Thyroid gland (tissue), 4 donors: ENCODE measurements at regions not wholly inside any gene's neighbourhood (a gene's known extent, or its start where the extent isn't known, plus 50 kb on each side); places are given as distances from the start of the nearest gene placed in this dataset.
A peak's percentile ranks its signal among the peaks of the same experiment; 100 is the strongest.

Experiments
- DNase-seq, 2 donors: peaks; one replicate each; pipeline ENCODE4 v3.0.0-alpha.2; 2019
- H3K27ac ChIP-seq, 3 donors: fragments of 200-600 bp; sonication (generic); 1 replicate in 2 of 3; 2 replicates in 1 of 3; pipeline ENCODE4 v1.5.1; 2016 to 2019; ENCODE audit warnings: mild to moderate bottlenecking in 1 of 3, moderate library complexity in 1 of 3
- H3K27me3 ChIP-seq: fragments of 200-600 bp; sonication (generic); one replicate; pipeline ENCODE4 v1.5.1; 2019
- H3K36me3 ChIP-seq, 2 donors: fragments of 200-600 bp; sonication (generic); one replicate each; pipeline ENCODE4 v1.5.1; 2016 to 2019
- H3K4me1 ChIP-seq, 2 donors: fragments of 200-600 bp; sonication (generic); one replicate each; pipeline ENCODE4 v1.5.1; 2017 to 2019
- H3K4me3 ChIP-seq, 3 donors: fragments of 200-600 bp; sonication (generic); replicated peaks in 1 of 3; 1 replicate in 2 of 3; 2 replicates in 1 of 3; pipeline ENCODE4 v1.5.1; 2016; ENCODE audit warnings: mild to moderate bottlenecking in 1 of 3
- H3K9me3 ChIP-seq: fragments of 200-600 bp; sonication (generic); one replicate; pipeline ENCODE4 v1.5.1; 2017
- POLR2A ChIP-seq, 2 donors: fragments of 450-650 bp; IDR thresholded peaks; one replicate each; pipeline ENCODE4 v1.6.1; 2017; ENCODE audit warnings: antibody characterized with exemption in 2 of 2, mild to moderate bottlenecking in 2 of 2, moderate library complexity in 1 of 2
- WGBS, 2 donors: methylation state at CpG; one replicate each; pipeline ENCODE4 v1.1.5; 2017; 5-methylcytosine and 5-hydroxymethylcytosine counted together
- intact Hi-C: fragments of 100-400 bp; cut with DNase I; formaldehyde crosslinking; loops from one replicate; pipeline ENCODE4 v1.15.1; 2023
- TF ChIP-seq, protein P1 (sequence below), 6 experiments: fragments of 200-600 bp in 3 of 6; fragments of 450-650 bp in 3 of 6; sonication (generic) in 3 of 6; IDR thresholded peaks; one replicate each; pipeline ENCODE4 v1.5.1; 2016 to 2019; ENCODE audit warnings: antibody characterized with exemption in 6 of 6, mild to moderate bottlenecking in 2 of 6, inconsistent platforms in 1 of 6, moderate library complexity in 1 of 6

DNA sequence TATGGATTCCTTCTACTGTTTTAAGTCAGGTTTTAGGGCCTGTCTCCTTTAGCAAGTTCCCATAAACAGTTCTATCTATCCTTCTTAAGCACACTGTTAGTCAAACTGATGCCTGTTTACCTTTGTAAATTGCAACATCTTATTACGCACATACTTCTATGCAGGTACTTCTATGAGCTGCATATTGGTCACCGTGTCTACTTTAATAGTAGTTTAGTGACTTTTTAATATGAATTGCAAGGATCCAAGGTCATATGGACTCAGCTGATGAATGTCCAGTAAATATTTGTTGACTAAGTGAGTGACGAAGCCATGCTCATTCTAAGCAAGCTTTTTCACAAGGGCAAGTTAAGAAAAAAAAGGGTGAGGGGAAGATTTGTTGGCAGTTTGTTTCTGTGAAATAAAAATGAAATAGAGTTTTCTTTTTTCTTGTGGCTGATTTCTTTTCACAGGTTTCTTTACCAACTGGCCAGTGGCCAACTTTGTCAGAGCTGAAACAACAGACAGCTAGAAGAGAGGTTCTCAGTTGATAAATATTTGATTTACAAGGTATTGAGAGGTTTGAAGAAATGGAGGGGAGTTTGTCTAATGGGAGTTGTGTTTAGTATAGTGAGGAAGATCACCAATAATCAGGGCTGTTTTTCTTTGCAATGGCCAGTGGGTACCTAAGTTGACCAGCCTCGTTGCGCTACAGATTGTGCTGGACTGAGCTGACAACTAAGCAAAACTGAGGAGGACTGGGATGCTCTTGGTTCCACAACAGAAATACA lies 141.1 kb downstream of the SLC15A5 start:
- TF ChIP-seq POLR2A (IDR thresholded peaks at IDR 0.05): no peak
- TF ChIP-seq, protein P1, sequence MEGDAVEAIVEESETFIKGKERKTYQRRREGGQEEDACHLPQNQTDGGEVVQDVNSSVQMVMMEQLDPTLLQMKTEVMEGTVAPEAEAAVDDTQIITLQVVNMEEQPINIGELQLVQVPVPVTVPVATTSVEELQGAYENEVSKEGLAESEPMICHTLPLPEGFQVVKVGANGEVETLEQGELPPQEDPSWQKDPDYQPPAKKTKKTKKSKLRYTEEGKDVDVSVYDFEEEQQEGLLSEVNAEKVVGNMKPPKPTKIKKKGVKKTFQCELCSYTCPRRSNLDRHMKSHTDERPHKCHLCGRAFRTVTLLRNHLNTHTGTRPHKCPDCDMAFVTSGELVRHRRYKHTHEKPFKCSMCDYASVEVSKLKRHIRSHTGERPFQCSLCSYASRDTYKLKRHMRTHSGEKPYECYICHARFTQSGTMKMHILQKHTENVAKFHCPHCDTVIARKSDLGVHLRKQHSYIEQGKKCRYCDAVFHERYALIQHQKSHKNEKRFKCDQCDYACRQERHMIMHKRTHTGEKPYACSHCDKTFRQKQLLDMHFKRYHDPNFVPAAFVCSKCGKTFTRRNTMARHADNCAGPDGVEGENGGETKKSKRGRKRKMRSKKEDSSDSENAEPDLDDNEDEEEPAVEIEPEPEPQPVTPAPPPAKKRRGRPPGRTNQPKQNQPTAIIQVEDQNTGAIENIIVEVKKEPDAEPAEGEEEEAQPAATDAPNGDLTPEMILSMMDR (IDR thresholded peaks at IDR 0.05): no peak
- Histone ChIP-seq H3K27me3 (no peaks in the 10 kb centered on the region), H3K4me1 (no peaks in the 10 kb centered on the region), H3K36me3 (no peaks in the 10 kb centered on the region), H3K9me3 (no peaks in the 10 kb centered on the region), H3K27ac (no peak overlapping the region), H3K4me3 (no peak overlapping the region)
- 63 to 73% methylated on average over 5 of the region's 5 CpGs for WGBS, 2 donors
- intact Hi-C loops: no loop called here
- DNase-seq: peak; percentile 12

GRCh38 chr12:16135323-16135722 lies 142.2 kb downstream of the SLC15A5 start:
- H3K4me3 ChIP-seq: no peak overlapping the region
- no peaks in the 10 kb centered on the region for H3K36me3 ChIP-seq
- intact Hi-C loops: no loop called here
- no peaks in the 10 kb centered on the region for H3K4me1 ChIP-seq
- H3K27ac ChIP-seq: no peak overlapping the region
- 84 to 97% methylated on average over 2 of the region's 2 CpGs for WGBS, 2 donors
- DNase-seq: no peak
- no peaks in the 10 kb centered on the region for H3K9me3 ChIP-seq
- TF ChIP-seq, protein P1 (IDR thresholded peaks at IDR 0.05): no peak
- TF ChIP-seq POLR2A (IDR thresholded peaks at IDR 0.05): no peak
- no peaks in the 10 kb centered on the region for H3K27me3 ChIP-seq

- Histone ChIP-seq H3K36me3 (no peaks in the 10 kb centered on the region), H3K4me1 (no peaks in the 10 kb centered on the region), H3K27me3 (no peaks in the 10 kb centered on the region), H3K27ac (no peak overlapping the region), H3K9me3 (no peaks in the 10 kb centered on the region), H3K4me3 (no peak overlapping the region)
- DNase-seq: no peak
- no peak for TF ChIP-seq POLR2A (IDR thresholded peaks at IDR 0.05)
- TF ChIP-seq, protein P1 (IDR thresholded peaks at IDR 0.05): no peak
- intact Hi-C loops: no loop called here
- 22 to 41% methylated on average over 1 of the region's 1 CpG for WGBS, 2 donors
Measured at GRCh38 chr12:16130343-16130742, 147.1 kb downstream of the SLC15A5 start.

- DNase-seq: no peak
- no peak overlapping the region for H3K4me3 ChIP-seq
- H3K27me3 ChIP-seq: no peaks in the 10 kb centered on the region
- H3K36me3 ChIP-seq: no peaks in the 10 kb centered on the region
- no peaks in the 10 kb centered on the region for H3K4me1 ChIP-seq
- no peaks in the 10 kb centered on the region for H3K9me3 ChIP-seq
- TF ChIP-seq, protein P1 (IDR thresholded peaks at IDR 0.05): no peak
- TF ChIP-seq POLR2A (IDR thresholded peaks at IDR 0.05): no peak
- H3K27ac ChIP-seq: no peak overlapping the region
- intact Hi-C loops: no loop called here
- 72 to 74% methylated on average over 5 of the region's 5 CpGs for WGBS, 2 donors
Measured at GRCh38 chr12:16121953-16122352, 155.5 kb downstream of the SLC15A5 start.

- Histone ChIP-seq H3K4me1 (no peaks in the 10 kb centered on the region), H3K27me3 (no peaks in the 10 kb centered on the region), H3K36me3 (no peaks in the 10 kb centered on the region), H3K9me3 (no peaks in the 10 kb centered on the region), H3K27ac (no peak overlapping the region), H3K4me3 (no peak overlapping the region)
- intact Hi-C loops: no loop called here
- no peak for DNase-seq
- 60 to 66% methylated on average over 5 of the region's 5 CpGs for WGBS, 2 donors
- no peak for TF ChIP-seq POLR2A (IDR thresholded peaks at IDR 0.05)
- TF ChIP-seq, protein P1 (IDR thresholded peaks at IDR 0.05): no peak
Measured at GRCh38 chr12:16119618-16120415, 157.7 kb downstream of the SLC15A5 start.
